Smooth muscle cell (in vitro differentiated cells): ENCODE measurements at regions not wholly inside any gene's neighbourhood (a gene's known extent, or its start where the extent isn't known, plus 50 kb on each side); places are given as distances from the start of the nearest gene placed in this dataset.
"Not testable (repeated sequence)": the region's sequence is repeated elsewhere in the genome, so short reads cannot be mapped to it uniquely, and the experiment has no call there.

Source experiments
- DNase-seq: peaks from one replicate; lab custom pipeline; 2025; ENCODE audit not compliant: unreplicated experiment; lab: John Stamatoyannopoulos, UW
- H2AFZ ChIP-seq: fragments of 200-600 bp; sonication (generic); 2 replicates; pipeline ENCODE4 v1.6.0; 2016; ENCODE audit warnings: antibody characterized with exemption, low read depth, mild to moderate bottlenecking
- H3F3A ChIP-seq: fragments of 200-600 bp; sonication (generic); 2 replicates; pipeline ENCODE4 v1.6.0; 2017; ENCODE audit warnings: antibody characterized with exemption, low read depth
- H3K27ac ChIP-seq: fragments of 200-600 bp; sonication (generic); 2 replicates; pipeline ENCODE4 v1.5.1; 2016; ENCODE audit warnings: low read depth, mild to moderate bottlenecking
- H3K27me3 ChIP-seq: fragments of 200-600 bp; sonication (generic); 2 replicates; pipeline ENCODE4 v1.6.1; 2016; ENCODE audit warnings: low read depth, mild to moderate bottlenecking
- H3K36me3 ChIP-seq: fragments of 200-600 bp; sonication (generic); 2 replicates; pipeline ENCODE4 v1.5.1; 2016; ENCODE audit warnings: low read depth
- H3K4me1 ChIP-seq: fragments of 200-600 bp; sonication (generic); 2 replicates; pipeline ENCODE4 v1.5.1; 2016; ENCODE audit warnings: low read depth
- H3K4me2 ChIP-seq: fragments of 200-600 bp; sonication (generic); 2 replicates; pipeline ENCODE4 v1.6.0; 2016; ENCODE audit warnings: mild to moderate bottlenecking
- H3K4me3 ChIP-seq: fragments of 200-600 bp; sonication (generic); 2 replicates; pipeline ENCODE4 v1.5.1; 2016; ENCODE audit warnings: mild to moderate bottlenecking
- H3K79me2 ChIP-seq: fragments of 200-600 bp; sonication (generic); 2 replicates; pipeline ENCODE4 v1.6.0; 2016; ENCODE audit warnings: low read depth, mild to moderate bottlenecking
- H3K9ac ChIP-seq: fragments of 200-600 bp; sonication (generic); 2 replicates; pipeline ENCODE4 v1.6.0; 2016; ENCODE audit warnings: low read depth
- H3K9me3 ChIP-seq: fragments of 200-600 bp; sonication (generic); replicated peaks from 2 replicates; pipeline ENCODE4 v1.5.1; 2016; ENCODE audit warnings: low read depth
- H4K20me1 ChIP-seq: fragments of 200-600 bp; sonication (generic); 2 replicates; pipeline ENCODE4 v1.6.0; 2016; ENCODE audit warnings: low read depth
- whole genome bisulfite sequencing: methylation state at CpG from one replicate; pipeline ENCODE4 v1.1.7; 2016; ENCODE audit warnings: low lambda C conversion rate; 5-methylcytosine and 5-hydroxymethylcytosine counted together
- TF ChIP-seq, protein P1 (sequence below): fragments of 200-600 bp; sonication (generic); IDR thresholded peaks from 2 replicates; pipeline ENCODE4 v1.5.1; 2017; ENCODE audit warnings: borderline replicate concordance, mild to moderate bottlenecking, antibody characterized with exemption; ENCODE audit not compliant: insufficient read depth, poor library complexity, severe bottlenecking

DNA sequence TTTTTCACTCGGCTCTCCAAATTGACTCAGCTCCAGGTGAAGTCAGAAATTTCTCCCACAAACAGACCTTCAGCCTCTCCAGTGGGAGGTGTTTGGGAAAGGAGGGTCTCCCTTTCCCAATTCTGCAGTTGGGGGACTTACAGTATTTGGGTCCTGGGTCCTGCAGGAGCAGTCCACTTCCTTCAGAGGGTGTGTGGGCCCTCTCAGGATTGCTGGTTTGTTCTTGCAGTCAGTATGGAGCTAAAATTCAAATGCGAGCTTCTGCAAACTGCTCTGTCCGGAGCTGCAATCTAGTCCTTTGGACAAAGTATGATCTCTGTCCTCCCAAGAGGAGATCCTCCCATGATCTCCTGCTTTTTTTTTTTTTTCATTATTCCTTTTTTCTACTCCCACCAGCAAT lies 87.9 kb upstream of the MSTN start:
- TF ChIP-seq, protein P1, sequence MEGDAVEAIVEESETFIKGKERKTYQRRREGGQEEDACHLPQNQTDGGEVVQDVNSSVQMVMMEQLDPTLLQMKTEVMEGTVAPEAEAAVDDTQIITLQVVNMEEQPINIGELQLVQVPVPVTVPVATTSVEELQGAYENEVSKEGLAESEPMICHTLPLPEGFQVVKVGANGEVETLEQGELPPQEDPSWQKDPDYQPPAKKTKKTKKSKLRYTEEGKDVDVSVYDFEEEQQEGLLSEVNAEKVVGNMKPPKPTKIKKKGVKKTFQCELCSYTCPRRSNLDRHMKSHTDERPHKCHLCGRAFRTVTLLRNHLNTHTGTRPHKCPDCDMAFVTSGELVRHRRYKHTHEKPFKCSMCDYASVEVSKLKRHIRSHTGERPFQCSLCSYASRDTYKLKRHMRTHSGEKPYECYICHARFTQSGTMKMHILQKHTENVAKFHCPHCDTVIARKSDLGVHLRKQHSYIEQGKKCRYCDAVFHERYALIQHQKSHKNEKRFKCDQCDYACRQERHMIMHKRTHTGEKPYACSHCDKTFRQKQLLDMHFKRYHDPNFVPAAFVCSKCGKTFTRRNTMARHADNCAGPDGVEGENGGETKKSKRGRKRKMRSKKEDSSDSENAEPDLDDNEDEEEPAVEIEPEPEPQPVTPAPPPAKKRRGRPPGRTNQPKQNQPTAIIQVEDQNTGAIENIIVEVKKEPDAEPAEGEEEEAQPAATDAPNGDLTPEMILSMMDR: no peak
- no peak overlapping the region for H2AFZ ChIP-seq
- no peaks in the 10 kb centered on the region for H3F3A ChIP-seq
- no peak overlapping the region for H3K4me3 ChIP-seq
- H3K27me3 ChIP-seq: no peaks in the 10 kb centered on the region
- no peaks in the 10 kb centered on the region for H4K20me1 ChIP-seq
- H3K79me2 ChIP-seq: no peaks in the 10 kb centered on the region
- H3K27ac ChIP-seq: no peak overlapping the region
- H3K9ac ChIP-seq: no peak overlapping the region
- no peak overlapping the region for H3K4me2 ChIP-seq
- no peaks in the 10 kb centered on the region for H3K4me1 ChIP-seq
- 84% methylated on average over 3 of the region's 3 CpGs for WGBS
- no peaks in the 10 kb centered on the region for H3K36me3 ChIP-seq
- no peaks in the 10 kb centered on the region for H3K9me3 ChIP-seq
- DNase-seq: no peak

DNA sequence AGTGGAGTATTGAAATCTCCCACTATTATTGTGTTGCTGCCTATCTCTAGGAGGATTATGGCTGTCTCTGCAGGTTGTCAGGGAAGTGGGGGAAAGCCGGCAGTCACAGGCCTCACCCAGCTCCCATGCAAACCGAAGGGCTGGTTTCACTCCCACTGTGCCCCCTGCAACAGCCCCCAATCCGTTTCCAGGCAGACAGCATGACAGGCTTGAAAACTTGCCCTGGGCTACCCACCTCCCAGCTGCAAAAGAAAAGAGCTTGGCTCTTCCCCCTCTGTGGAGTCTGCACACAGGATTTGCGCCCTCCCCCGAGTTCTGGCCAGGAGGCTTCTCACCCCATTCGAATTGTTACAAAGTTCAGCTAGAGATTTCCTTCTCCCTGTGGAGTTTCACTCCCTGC lies 87.4 kb upstream of the MSTN start:
- H3K4me3 ChIP-seq: no peak overlapping the region
- WGBS: 55% methylated on average over 6 of the region's 6 CpGs
- H3K79me2 ChIP-seq: no peaks in the 10 kb centered on the region
- no peak overlapping the region for H3K4me2 ChIP-seq
- H3K9ac ChIP-seq: no peak overlapping the region
- H3K9me3 ChIP-seq: no peaks in the 10 kb centered on the region
- TF ChIP-seq, protein P1: no peak
- no peak for DNase-seq
- H3F3A ChIP-seq: no peaks in the 10 kb centered on the region
- no peaks in the 10 kb centered on the region for H3K36me3 ChIP-seq
- no peak overlapping the region for H3K27ac ChIP-seq
- H3K4me1 ChIP-seq: no peaks in the 10 kb centered on the region
- no peaks in the 10 kb centered on the region for H4K20me1 ChIP-seq
- no peak overlapping the region for H2AFZ ChIP-seq
- no peaks in the 10 kb centered on the region for H3K27me3 ChIP-seq

DNA sequence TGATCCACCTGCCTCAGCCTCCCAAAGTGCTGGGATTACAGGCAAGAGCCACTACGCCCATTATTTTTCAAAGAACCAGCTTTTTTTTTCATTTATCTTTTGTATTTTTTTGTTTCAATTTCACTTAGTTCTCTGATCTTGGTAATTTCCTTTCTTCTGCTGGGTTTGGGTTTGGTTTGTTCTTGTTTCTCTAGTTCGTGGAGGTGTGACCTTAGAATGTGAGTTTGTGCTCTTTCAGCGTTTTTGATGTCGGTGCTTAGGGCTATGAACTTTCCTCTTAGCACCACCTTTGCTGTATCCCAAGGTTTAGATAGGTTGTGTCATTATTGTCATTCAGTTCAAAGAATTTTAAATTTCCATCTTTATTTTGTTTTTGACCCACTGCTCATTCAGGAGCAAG lies 86.7 kb upstream of the MSTN start:
- Histone ChIP-seq H3K27ac (no peak overlapping the region), H3K4me2 (no peak overlapping the region), H3F3A (no peaks in the 10 kb centered on the region), H4K20me1 (no peaks in the 10 kb centered on the region), H3K9ac (no peak overlapping the region), H2AFZ (no peak overlapping the region), H3K79me2 (no peaks in the 10 kb centered on the region), H3K27me3 (no peaks in the 10 kb centered on the region), H3K4me1 (no peaks in the 10 kb centered on the region), H3K9me3 (no peaks in the 10 kb centered on the region), H3K4me3 (no peak overlapping the region), H3K36me3 (no peaks in the 10 kb centered on the region)
- DNase-seq: no peak
- TF ChIP-seq, protein P1: no peak
- 96% methylated on average over 4 of the region's 4 CpGs for WGBS

DNA sequence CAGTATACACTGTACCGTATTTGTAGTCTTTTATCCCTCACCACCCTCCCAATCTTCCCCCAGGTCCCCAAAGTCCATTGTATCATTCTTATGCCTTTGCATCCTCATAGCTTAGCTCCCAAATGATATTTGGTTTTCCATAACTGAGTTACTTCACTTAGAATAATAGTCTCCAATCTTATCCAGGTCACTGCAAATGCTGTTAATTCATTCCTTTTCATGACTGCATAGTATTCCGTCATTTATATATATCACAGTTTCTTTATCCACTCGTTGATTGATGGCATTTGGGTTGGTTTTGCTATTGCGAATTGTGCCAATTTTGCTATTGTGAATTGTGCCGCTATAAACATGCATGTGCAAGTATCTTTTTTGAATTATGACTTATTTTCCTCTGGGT lies 83.6 kb upstream of the MSTN start:
- H3K27ac ChIP-seq, DNase-seq, H4K20me1 ChIP-seq, H3K9me3 ChIP-seq, H3K36me3 ChIP-seq, H2AFZ ChIP-seq, H3K4me1 ChIP-seq, H3K4me3 ChIP-seq, H3K9ac ChIP-seq, H3K27me3 ChIP-seq, H3F3A ChIP-seq, H3K79me2 ChIP-seq, H3K4me2 ChIP-seq: not testable (repeated sequence)
- WGBS: 89% methylated on average over 5 of the region's 5 CpGs

DNA sequence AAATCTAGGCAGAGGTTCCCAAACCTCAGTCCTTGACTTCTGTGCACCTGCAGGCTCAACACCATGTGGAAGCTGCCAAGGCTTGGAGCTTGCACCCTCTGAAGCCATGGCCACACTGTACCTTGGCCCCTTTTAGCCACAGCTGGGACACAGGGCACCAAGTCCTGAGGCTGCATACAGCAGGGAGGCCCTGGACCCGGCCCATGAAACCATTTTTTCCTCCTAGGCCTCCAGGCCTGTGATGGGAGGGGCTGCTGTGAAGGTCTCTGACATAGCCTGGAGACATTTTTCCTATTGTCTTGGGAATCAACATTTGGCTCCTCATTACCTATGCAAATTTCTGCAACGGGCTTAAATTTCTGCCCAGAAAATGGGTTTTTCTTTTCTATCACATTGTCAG lies 77.9 kb upstream of the MSTN start:
- not testable (repeated sequence) for H3K36me3 ChIP-seq, H3K4me3 ChIP-seq, H3K27me3 ChIP-seq, H3K4me1 ChIP-seq, DNase-seq, H2AFZ ChIP-seq, H3K9me3 ChIP-seq, H3K27ac ChIP-seq, H4K20me1 ChIP-seq, H3K79me2 ChIP-seq, H3K9ac ChIP-seq, H3F3A ChIP-seq, H3K4me2 ChIP-seq
- WGBS: 93% methylated on average over 2 of the region's 2 CpGs
